Uterus (tissue), 3 donors: ENCODE measurements at regions not wholly inside any gene's neighbourhood (a gene's known extent, or its start where the extent isn't known, plus 50 kb on each side); places are given as distances from the start of the nearest gene placed in this dataset.

Source experiments
- DNase-seq, 2 donors: peaks; one replicate each; pipeline ENCODE4 v3.0.0-alpha.2; 2019 to 2020
- H3K27ac ChIP-seq, 2 donors: fragments of 200-600 bp; sonication (generic); 1 replicate in 1 of 2; 2 replicates in 1 of 2; pipeline ENCODE4 v1.5.1; 2016 to 2018
- H3K27me3 ChIP-seq, 2 donors: fragments of 200-600 bp; sonication (generic); one replicate each; pipeline ENCODE4 v1.5.1; 2018 to 2019; ENCODE audit warnings: control low read depth in 1 of 2
- H3K36me3 ChIP-seq, 2 donors: fragments of 200-600 bp; sonication (generic); one replicate each; pipeline ENCODE4 v1.5.1; 2019; ENCODE audit warnings: control low read depth in 1 of 2
- H3K4me1 ChIP-seq, 2 donors: fragments of 200-600 bp; sonication (generic); one replicate each; pipeline ENCODE4 v1.5.1; 2018 to 2019; ENCODE audit warnings: control low read depth in 1 of 2
- H3K4me3 ChIP-seq, 2 donors: fragments of 200-600 bp; sonication (generic); 1 replicate in 1 of 2; 2 replicates in 1 of 2; pipeline ENCODE4 v1.5.1; 2018 to 2019; ENCODE audit warnings: mild to moderate bottlenecking in 1 of 2
- H3K9me3 ChIP-seq, 2 donors: fragments of 200-600 bp; sonication (generic); one replicate each; pipeline ENCODE4 v1.5.1; 2019; ENCODE audit warnings: control low read depth in 1 of 2
- POLR2A ChIP-seq, 2 donors: fragments of 450-650 bp; IDR thresholded peaks; one replicate each; pipeline ENCODE4 v1.6.1; 2016; ENCODE audit warnings: antibody characterized with exemption in 2 of 2, mild to moderate bottlenecking in 1 of 2, moderate library complexity in 1 of 2
- intact Hi-C: fragments of 100-400 bp; cut with DNase I; formaldehyde crosslinking; loops from one replicate; pipeline ENCODE4 v1.15.1; 2023; ENCODE audit warnings: low total_unique reads
- TF ChIP-seq, protein P1 (sequence below), 4 experiments: fragments of 200-600 bp in 2 of 4; fragments of 450-650 bp in 2 of 4; sonication (generic) in 2 of 4; IDR thresholded peaks; one replicate each; pipeline ENCODE4 v1.5.1; 2016 to 2019; ENCODE audit warnings: antibody characterized with exemption in 4 of 4, mild to moderate bottlenecking in 2 of 4, moderate library complexity in 1 of 4
- donor health status: DM: yes; HTN: yes; CAD: no.

DNA sequence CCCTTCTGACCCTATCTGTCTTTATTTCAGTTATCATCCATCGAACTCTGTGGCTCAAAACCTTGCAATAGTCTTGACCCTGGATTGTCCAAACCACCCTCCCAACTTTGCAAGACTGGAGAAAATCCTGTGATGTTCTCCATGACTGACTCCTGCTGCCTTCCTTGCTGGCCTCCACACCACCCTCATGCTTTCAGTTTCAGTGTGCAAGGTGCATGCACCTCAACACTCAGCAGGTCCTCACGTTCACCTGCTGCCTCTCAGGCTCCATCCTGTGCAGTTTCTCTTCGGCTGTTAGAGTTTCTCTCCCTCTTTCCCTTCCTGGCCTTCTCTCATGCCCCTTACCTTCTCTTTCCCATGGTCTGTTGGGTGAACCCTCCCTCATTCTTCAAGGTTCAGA lies 59.4 kb upstream of the ASIC2 start:
- Histone ChIP-seq H3K27ac (no peak overlapping the region), H3K9me3 (no peaks in the 10 kb centered on the region), H3K27me3 (no peaks in the 10 kb centered on the region), H3K36me3 (no peaks in the 10 kb centered on the region), H3K4me3 (no peak overlapping the region), H3K4me1 (no peaks in the 10 kb centered on the region)
- TF ChIP-seq, protein P1, sequence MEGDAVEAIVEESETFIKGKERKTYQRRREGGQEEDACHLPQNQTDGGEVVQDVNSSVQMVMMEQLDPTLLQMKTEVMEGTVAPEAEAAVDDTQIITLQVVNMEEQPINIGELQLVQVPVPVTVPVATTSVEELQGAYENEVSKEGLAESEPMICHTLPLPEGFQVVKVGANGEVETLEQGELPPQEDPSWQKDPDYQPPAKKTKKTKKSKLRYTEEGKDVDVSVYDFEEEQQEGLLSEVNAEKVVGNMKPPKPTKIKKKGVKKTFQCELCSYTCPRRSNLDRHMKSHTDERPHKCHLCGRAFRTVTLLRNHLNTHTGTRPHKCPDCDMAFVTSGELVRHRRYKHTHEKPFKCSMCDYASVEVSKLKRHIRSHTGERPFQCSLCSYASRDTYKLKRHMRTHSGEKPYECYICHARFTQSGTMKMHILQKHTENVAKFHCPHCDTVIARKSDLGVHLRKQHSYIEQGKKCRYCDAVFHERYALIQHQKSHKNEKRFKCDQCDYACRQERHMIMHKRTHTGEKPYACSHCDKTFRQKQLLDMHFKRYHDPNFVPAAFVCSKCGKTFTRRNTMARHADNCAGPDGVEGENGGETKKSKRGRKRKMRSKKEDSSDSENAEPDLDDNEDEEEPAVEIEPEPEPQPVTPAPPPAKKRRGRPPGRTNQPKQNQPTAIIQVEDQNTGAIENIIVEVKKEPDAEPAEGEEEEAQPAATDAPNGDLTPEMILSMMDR (IDR thresholded peaks at IDR 0.05), result no peak
- TF ChIP-seq POLR2A (IDR thresholded peaks at IDR 0.05), result no peak
- DNase-seq, result no peak
- intact Hi-C loops, result no loop called here

- Histone ChIP-seq H3K4me1 (no peaks in the 10 kb centered on the region), H3K27me3 (no peaks in the 10 kb centered on the region), H3K9me3 (no peaks in the 10 kb centered on the region), H3K4me3 (no peak overlapping the region), H3K36me3 (no peaks in the 10 kb centered on the region), H3K27ac (no peak overlapping the region)
- no peak for TF ChIP-seq POLR2A (IDR thresholded peaks at IDR 0.05)
- TF ChIP-seq, protein P1 (IDR thresholded peaks at IDR 0.05), result no peak
- DNase-seq, result no peak
- intact Hi-C loops, result no loop called here
Observed at GRCh38 chr17:33356266-33356665, 63.2 kb upstream of the ASIC2 start.

DNA sequence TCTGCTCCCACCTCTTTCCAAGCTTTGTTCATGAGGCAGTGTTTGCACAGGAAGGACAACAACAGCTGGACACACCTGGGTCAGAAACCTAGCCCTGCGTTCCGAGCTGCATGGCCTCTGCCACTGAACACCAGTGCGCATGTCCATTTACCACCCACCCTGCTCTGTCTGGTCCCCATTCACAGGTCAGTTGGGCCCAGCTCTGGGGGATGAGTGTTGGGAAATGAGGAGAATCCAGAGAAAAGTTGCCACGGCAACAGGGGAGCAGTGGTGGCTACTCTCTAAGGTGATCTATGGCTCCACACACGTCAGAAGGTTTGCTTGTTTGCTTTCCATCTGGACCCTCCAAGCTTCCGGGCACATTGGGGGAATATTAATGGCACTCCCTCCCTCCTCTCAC lies 70.4 kb upstream of the ASIC2 start:
- intact Hi-C loops, result no loop called here
- DNase-seq, result no peak
- TF ChIP-seq, protein P1 (IDR thresholded peaks at IDR 0.05), result no peak
- TF ChIP-seq POLR2A (IDR thresholded peaks at IDR 0.05), result no peak
- H3K27ac ChIP-seq, result no peak overlapping the region
- H3K4me1 ChIP-seq, result no peaks in the 10 kb centered on the region
- no peaks in the 10 kb centered on the region for H3K27me3 ChIP-seq
- no peaks in the 10 kb centered on the region for H3K36me3 ChIP-seq
- H3K9me3 ChIP-seq, result no peaks in the 10 kb centered on the region
- H3K4me3 ChIP-seq, result no peak overlapping the region

DNA sequence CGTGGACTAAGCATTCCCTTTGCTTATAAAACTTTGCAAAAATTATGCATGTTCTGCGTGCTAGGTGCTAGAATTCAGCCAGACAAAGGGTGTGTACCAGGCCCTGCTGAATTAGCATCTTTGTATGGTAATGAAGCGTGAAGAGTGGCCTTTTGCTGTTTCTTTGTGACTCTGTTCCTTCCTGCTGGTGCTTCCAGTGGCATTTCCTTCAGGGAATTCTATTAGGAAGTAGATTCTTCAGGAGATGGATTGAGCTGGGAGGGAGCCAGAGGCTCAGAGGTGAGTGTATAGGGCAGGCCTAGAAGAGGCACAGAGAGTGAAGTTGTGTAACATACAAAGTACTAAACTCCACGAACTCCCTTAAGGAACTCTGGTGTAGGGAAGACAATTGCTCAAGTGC lies 73.9 kb upstream of the ASIC2 start:
- intact Hi-C loops, result no loop called here
- DNase-seq, result no peak
- no peaks in the 10 kb centered on the region for H3K36me3 ChIP-seq
- H3K27me3 ChIP-seq, result no peaks in the 10 kb centered on the region
- H3K4me1 ChIP-seq, result no peaks in the 10 kb centered on the region
- H3K27ac ChIP-seq, result no peak overlapping the region
- TF ChIP-seq POLR2A (IDR thresholded peaks at IDR 0.05), result no peak
- TF ChIP-seq, protein P1 (IDR thresholded peaks at IDR 0.05), result no peak
- no peaks in the 10 kb centered on the region for H3K9me3 ChIP-seq
- H3K4me3 ChIP-seq, result no peak overlapping the region

GRCh38 chr17:33369149-33369548 lies 76.1 kb upstream of the ASIC2 start:
- DNase-seq, result no peak
- intact Hi-C loops, result no loop called here

More at GRCh38 chr17:33369149-33369548, 76.1 kb upstream of the ASIC2 start:
- Histone ChIP-seq H3K4me1 (no peaks in the 10 kb centered on the region), H3K27ac (no peak overlapping the region), H3K4me3 (no peak overlapping the region), H3K27me3 (no peaks in the 10 kb centered on the region), H3K36me3 (no peaks in the 10 kb centered on the region), H3K9me3 (no peaks in the 10 kb centered on the region)
- TF ChIP-seq POLR2A (IDR thresholded peaks at IDR 0.05), result no peak
- TF ChIP-seq, protein P1 (IDR thresholded peaks at IDR 0.05), result no peak
